WI38 (cell line): ENCODE measurements at regions not wholly inside any gene's neighbourhood (a gene's known extent, or its start where the extent isn't known, plus 50 kb on each side); places are given as distances from the start of the nearest gene placed in this dataset.
A peak's percentile ranks its signal among the peaks of the same experiment; 100 is the strongest.

ENCODE experiments used
- H3K4me3 ChIP-seq: 2 replicates; pipeline ENCODE4 v1.5.1; 2011; ENCODE audit warnings: low read depth, mild to moderate bottlenecking, control low read depth, low read length
- CTCF ChIP-seq: IDR thresholded peaks from 2 replicates; pipeline ENCODE4 v1.5.1; 2012; ENCODE audit warnings: low read depth, mild to moderate bottlenecking, control low read depth, low read length

DNA sequence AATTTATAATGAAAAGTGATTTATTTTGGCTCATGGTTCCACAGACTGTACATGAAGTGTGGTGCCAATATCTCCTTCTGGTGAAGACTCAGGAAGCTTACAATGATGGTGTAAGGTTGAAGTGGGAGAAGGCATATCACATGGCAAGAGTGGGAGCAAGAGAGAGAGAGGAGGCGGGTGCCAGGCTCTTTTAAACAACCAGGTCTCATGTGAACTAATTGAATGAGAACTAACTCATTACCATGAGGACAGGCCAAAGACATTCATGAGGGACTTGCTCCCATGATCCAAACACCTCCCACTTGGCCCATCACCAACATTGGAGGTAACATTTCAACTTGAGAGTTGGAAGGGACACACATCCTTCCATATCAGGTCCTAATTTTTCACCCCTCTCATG lies 155.2 kb downstream of the SLC38A4 start:
- no peak for TF ChIP-seq CTCF
- no peak overlapping the region for H3K4me3 ChIP-seq

DNA sequence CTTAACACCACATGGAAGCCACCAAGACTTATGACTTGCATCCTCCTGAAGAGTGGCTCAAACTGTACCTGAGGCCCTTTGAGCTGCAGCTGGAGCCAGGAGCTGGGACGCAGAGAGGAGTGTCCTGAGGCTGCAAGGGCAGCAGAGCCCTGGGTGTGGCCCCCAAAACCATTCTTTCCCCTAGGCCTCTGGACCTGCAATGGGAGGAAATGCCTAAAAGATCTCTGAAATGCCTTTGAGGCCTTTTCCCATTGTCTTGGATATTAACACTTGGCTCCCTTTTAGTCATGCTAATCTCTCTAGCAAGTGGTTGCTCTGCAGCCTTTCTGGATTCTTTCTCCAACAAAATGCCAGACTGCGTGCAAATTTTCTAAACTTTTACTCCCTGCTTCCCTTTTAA lies 156.1 kb downstream of the SLC38A4 start:
- no peak for TF ChIP-seq CTCF
- H3K4me3 ChIP-seq = no peak overlapping the region

GRCh38 chr12:46667551-46667950 lies 158.2 kb downstream of the SLC38A4 start:
- no peak for TF ChIP-seq CTCF
- no peak overlapping the region for H3K4me3 ChIP-seq

DNA sequence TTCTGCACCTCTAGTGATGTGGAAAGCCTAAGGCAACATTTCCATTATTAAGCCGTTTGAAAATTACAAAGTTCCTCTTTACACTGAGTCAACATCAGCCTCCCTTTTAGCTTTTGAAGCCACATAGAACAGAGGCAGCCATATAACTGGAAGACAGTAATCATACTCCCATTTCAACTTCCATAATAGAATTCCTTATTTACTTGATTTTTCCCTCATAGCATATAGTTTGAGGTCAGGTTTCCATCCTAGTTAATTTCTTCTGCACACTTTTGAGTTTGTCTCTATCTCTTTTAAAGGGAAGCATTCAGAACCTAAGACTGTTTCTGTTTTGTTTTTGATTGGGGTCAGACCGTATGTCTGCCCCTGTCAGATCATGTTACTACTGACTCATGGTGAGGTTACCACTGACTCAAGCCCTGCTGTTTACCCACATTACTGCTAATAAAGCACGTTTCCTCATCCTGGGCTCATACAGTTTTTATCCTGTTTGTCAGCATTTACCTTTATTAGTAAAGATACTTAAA lies 161.0 kb downstream of the SLC38A4 start:
- no peak for TF ChIP-seq CTCF

DNA sequence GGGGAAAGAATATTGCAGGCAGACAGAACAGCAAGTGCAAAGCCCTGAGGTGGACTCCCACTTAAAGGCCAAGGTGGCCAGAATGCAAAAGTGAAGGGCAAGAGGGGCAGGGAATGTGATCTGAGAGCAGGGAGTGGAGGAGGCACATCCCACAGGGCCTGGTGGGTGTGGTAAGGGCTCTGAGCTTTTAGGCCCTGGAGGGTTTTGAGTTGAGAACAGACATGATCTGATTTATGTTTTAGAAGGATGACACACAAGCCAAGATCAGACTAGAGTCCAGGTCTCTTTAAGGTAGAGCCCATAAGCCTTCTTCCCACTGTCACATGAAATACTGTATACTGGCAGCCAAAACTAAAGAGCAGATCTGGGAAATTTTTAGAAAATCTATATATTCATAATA lies 162.5 kb downstream of the SLC38A4 start:
- no peak for TF ChIP-seq CTCF
- no peak overlapping the region for H3K4me3 ChIP-seq

More for the DNA sequence above, 161.0 kb downstream of the SLC38A4 start:
- no peak overlapping the region for H3K4me3 ChIP-seq

- peak overlapping the region; percentile 16 for H3K4me3 ChIP-seq
- TF ChIP-seq CTCF = peak; percentile 69
These were observed 164.5 kb downstream of the SLC38A4 start for GRCh38 chr12:46661110-46661845.

- peak overlapping the region; percentile 16 for H3K4me3 ChIP-seq
- TF ChIP-seq CTCF = no peak
These were observed 165.1 kb downstream of the SLC38A4 start for GRCh38 chr12:46660719-46661109.
